ENCODE measurements at regions not wholly inside any gene's neighbourhood (a gene's known extent, or its start where the extent isn't known, plus 50 kb on each side); places are given as distances from the start of the nearest gene placed in this dataset.

DNA sequence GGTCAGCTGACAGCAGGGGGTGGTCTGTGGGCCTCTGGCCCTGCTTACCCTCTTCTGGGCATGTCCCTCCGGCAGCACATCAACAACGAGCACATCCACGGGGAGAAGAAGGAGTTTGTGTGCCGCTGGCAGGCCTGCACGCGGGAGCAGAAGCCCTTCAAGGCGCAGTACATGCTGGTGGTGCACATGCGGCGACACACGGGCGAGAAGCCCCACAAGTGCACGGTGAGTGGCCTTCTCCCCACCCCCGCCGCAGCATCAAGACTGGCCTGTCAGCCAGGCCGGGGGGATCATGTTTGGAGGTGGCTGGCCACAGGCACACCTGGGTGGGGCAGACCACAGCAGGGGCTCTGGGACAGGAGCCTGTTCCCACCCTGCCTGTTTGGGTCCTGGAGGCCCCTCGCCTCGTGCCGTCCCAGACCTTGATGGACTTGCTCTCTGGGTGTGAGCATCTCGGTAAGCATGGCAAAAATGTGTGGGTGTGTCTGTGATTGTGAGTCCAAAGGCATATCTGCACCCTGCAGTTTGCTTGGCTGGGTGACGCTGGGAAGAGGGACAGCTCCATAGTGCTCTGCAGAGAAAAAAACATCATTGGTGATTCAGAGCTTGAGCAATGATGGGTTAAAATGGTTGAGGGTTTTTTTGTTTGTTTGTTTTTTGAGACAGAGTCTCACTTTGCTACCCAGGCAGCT lies 242.8 kb downstream of the GLI2 start:
- Histone ChIP-seq H3K9me3 (ENCODE audit: control insufficient read depth, low read length) (no peaks in the 10 kb centered on the region), H3K27ac (ENCODE audit: low read depth, low read length) (no peak overlapping the region), H3K27me3 (ENCODE audit: control insufficient read depth, insufficient read depth, low read length, poor library complexity, severe bottlenecking) (no peaks in the 10 kb centered on the region), H3K4me1 (ENCODE audit: control insufficient read depth, insufficient read depth, low read length) (no peaks in the 10 kb centered on the region), H3K9ac (ENCODE audit: extremely low read depth, low read length, poor library complexity, severe bottlenecking) (no peak overlapping the region), H3K4me3 (ENCODE audit: low read length) (no peak overlapping the region), H3K36me3 (ENCODE audit: control insufficient read depth, insufficient read depth, low read length) (no peaks in the 10 kb centered on the region)
- Mint-ChIP-seq H3K27me3 (ENCODE audit: insufficient read depth) (no peaks in the 10 kb centered on the region), H3K27ac (no peak overlapping the region), H3K4me3 (no peak overlapping the region), H3K4me1 (peaks cover 8% of the 10 kb centered on the region), H3K9me3 (peaks cover 7% of the 10 kb centered on the region), H3K36me3 (ENCODE audit: low read depth) (peaks cover 27% of the 10 kb centered on the region)
- 96 to 98% methylated on average over 17 to 20 of the region's 20 CpGs for WGBS, 2 experiments (ENCODE audit: insufficient coverage in 1 of 2, insufficient read length in 1 of 2)
- no peak for DNase-seq
- TF ChIP-seq, protein P1, sequence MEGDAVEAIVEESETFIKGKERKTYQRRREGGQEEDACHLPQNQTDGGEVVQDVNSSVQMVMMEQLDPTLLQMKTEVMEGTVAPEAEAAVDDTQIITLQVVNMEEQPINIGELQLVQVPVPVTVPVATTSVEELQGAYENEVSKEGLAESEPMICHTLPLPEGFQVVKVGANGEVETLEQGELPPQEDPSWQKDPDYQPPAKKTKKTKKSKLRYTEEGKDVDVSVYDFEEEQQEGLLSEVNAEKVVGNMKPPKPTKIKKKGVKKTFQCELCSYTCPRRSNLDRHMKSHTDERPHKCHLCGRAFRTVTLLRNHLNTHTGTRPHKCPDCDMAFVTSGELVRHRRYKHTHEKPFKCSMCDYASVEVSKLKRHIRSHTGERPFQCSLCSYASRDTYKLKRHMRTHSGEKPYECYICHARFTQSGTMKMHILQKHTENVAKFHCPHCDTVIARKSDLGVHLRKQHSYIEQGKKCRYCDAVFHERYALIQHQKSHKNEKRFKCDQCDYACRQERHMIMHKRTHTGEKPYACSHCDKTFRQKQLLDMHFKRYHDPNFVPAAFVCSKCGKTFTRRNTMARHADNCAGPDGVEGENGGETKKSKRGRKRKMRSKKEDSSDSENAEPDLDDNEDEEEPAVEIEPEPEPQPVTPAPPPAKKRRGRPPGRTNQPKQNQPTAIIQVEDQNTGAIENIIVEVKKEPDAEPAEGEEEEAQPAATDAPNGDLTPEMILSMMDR (conservative IDR thresholded peaks at IDR 0.05) = no peak

GRCh38 chr2:120979398-120979797 lies 243.7 kb downstream of the GLI2 start:
- H3K27ac ChIP-seq (ENCODE audit: low read depth, low read length) = no peak overlapping the region
- TF ChIP-seq, protein P1 (conservative IDR thresholded peaks at IDR 0.05) = no peak
- no peaks in the 10 kb centered on the region for H3K27me3 ChIP-seq (ENCODE audit: control insufficient read depth, insufficient read depth, low read length, poor library complexity, severe bottlenecking)
- Mint-ChIP-seq H3K36me3 (ENCODE audit: low read depth) (peaks cover 27% of the 10 kb centered on the region), H3K4me1 (peaks cover 8% of the 10 kb centered on the region), H3K4me3 (no peak overlapping the region), H3K27me3 (ENCODE audit: insufficient read depth) (no peaks in the 10 kb centered on the region), H3K27ac (no peak overlapping the region), H3K9me3 (peaks cover 7% of the 10 kb centered on the region)
- H3K9ac ChIP-seq (ENCODE audit: extremely low read depth, low read length, poor library complexity, severe bottlenecking) = no peak overlapping the region
- WGBS, 2 experiments (ENCODE audit: insufficient coverage in 1 of 2, insufficient read length in 1 of 2) = 70 to 81% methylated on average over 2 of the region's 2 CpGs
- no peaks in the 10 kb centered on the region for H3K4me1 ChIP-seq (ENCODE audit: control insufficient read depth, insufficient read depth, low read length)
- no peak for DNase-seq
- no peak overlapping the region for H3K4me3 ChIP-seq (ENCODE audit: low read length)
- no peaks in the 10 kb centered on the region for H3K36me3 ChIP-seq (ENCODE audit: control insufficient read depth, insufficient read depth, low read length)
- H3K9me3 ChIP-seq (ENCODE audit: control insufficient read depth, low read length) = no peaks in the 10 kb centered on the region

DNA sequence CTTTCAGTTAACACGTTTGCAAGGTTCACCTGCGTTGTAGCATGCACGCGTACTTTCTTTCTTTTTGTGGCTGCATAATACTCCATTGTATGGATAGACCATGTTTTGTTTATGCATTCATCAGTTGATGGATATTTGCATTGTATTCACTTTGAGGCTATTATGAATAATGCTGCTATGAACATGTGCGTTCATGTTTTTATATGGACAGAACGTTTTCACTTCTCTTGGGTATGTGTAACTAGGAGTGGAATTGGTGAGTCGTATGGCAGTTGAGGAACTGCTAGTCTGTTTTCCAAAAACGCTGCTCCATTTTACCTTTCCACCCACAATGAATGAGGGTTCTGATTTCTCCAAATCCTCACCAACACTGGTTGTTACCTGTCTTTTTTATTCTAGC lies 244.3 kb downstream of the GLI2 start:
- Mint-ChIP-seq H3K27ac (no peak overlapping the region), H3K4me3 (no peak overlapping the region), H3K27me3 (ENCODE audit: insufficient read depth) (no peaks in the 10 kb centered on the region), H3K4me1 (peaks cover 8% of the 10 kb centered on the region), H3K9me3 (peaks cover 7% of the 10 kb centered on the region), H3K36me3 (ENCODE audit: low read depth) (peaks cover 29% of the 10 kb centered on the region)
- DNase-seq = no peak
- Histone ChIP-seq H3K4me3 (ENCODE audit: low read length) (no peak overlapping the region), H3K9me3 (ENCODE audit: control insufficient read depth, low read length) (no peaks in the 10 kb centered on the region), H3K36me3 (ENCODE audit: control insufficient read depth, insufficient read depth, low read length) (no peaks in the 10 kb centered on the region), H3K27ac (ENCODE audit: low read depth, low read length) (no peak overlapping the region), H3K9ac (ENCODE audit: extremely low read depth, low read length, poor library complexity, severe bottlenecking) (no peak overlapping the region), H3K4me1 (ENCODE audit: control insufficient read depth, insufficient read depth, low read length) (no peaks in the 10 kb centered on the region), H3K27me3 (ENCODE audit: control insufficient read depth, insufficient read depth, low read length, poor library complexity, severe bottlenecking) (no peaks in the 10 kb centered on the region)
- 94 to 100% methylated on average over 6 to 8 of the region's 8 CpGs for WGBS, 2 experiments (ENCODE audit: insufficient coverage in 1 of 2, insufficient read length in 1 of 2)
- TF ChIP-seq, protein P1 (conservative IDR thresholded peaks at IDR 0.05) = no peak
